ENCODE measurements at regions not wholly inside any gene's neighbourhood (a gene's known extent, or its start where the extent isn't known, plus 50 kb on each side); places are given as distances from the start of the nearest gene placed in this dataset.

GRCh38 chr10:121183236-121183635 lies 332.1 kb downstream of the WDR11 start:
- DNase-seq (ENCODE audit: low spot score), result no peak

- DNase-seq (ENCODE audit: low spot score), result no peak
These were observed 332.5 kb downstream of the WDR11 start for GRCh38 chr10:121183707-121184106.

GRCh38 chr10:121185816-121186455 lies 334.8 kb downstream of the WDR11 start:
- no peak for DNase-seq (ENCODE audit: low spot score)

- DNase-seq (ENCODE audit: low spot score), result no peak
These were observed 336.2 kb downstream of the WDR11 start for GRCh38 chr10:121187391-121187790.

- DNase-seq (ENCODE audit: low spot score), result no peak
These were observed 336.8 kb downstream of the WDR11 start for GRCh38 chr10:121188005-121188404.

- no peak for DNase-seq (ENCODE audit: low spot score)
These were observed 337.9 kb downstream of the WDR11 start for GRCh38 chr10:121189066-121189465.

- DNase-seq (ENCODE audit: low spot score), result no peak
These were observed 343.7 kb downstream of the WDR11 start for GRCh38 chr10:121194696-121195523.

- no peak for DNase-seq (ENCODE audit: low spot score)
These were observed 344.4 kb downstream of the WDR11 start for GRCh38 chr10:121195524-121195910.

- no peak for DNase-seq (ENCODE audit: low spot score)
These were observed 347.9 kb downstream of the WDR11 start for GRCh38 chr10:121199081-121199480.

GRCh38 chr10:121205625-121206024 lies 354.5 kb downstream of the WDR11 start:
- no peak for DNase-seq (ENCODE audit: low spot score)

GRCh38 chr10:121211446-121211845 lies 360.3 kb downstream of the WDR11 start:
- no peak for DNase-seq (ENCODE audit: low spot score)

GRCh38 chr10:121213437-121213836 lies 362.3 kb downstream of the WDR11 start:
- no peak for DNase-seq (ENCODE audit: low spot score)

- DNase-seq (ENCODE audit: low spot score), result no peak
These were observed 365.1 kb downstream of the WDR11 start for GRCh38 chr10:121216295-121216694.

- DNase-seq (ENCODE audit: low spot score), result no peak
These were observed 365.6 kb downstream of the WDR11 start for GRCh38 chr10:121216721-121217181.

GRCh38 chr10:121217331-121217730 lies 366.2 kb downstream of the WDR11 start:
- DNase-seq (ENCODE audit: low spot score), result no peak

GRCh38 chr10:121221072-121221471 lies 369.9 kb downstream of the WDR11 start:
- DNase-seq (ENCODE audit: low spot score), result no peak

GRCh38 chr10:121221991-121222390 lies 370.8 kb downstream of the WDR11 start:
- no peak for DNase-seq (ENCODE audit: low spot score)

GRCh38 chr10:121222842-121223241 lies 371.7 kb downstream of the WDR11 start:
- DNase-seq (ENCODE audit: low spot score), result no peak

- no peak for DNase-seq (ENCODE audit: low spot score)
These were observed 367.2 kb downstream of the FGFR2 start for GRCh38 chr10:121231079-121231478.

GRCh38 chr10:121232494-121232893 lies 365.8 kb downstream of the FGFR2 start:
- DNase-seq (ENCODE audit: low spot score), result no peak

GRCh38 chr10:121235692-121236091 lies 362.6 kb downstream of the FGFR2 start:
- DNase-seq (ENCODE audit: low spot score), result no peak

GRCh38 chr10:121236621-121237020 lies 361.6 kb downstream of the FGFR2 start:
- DNase-seq (ENCODE audit: low spot score), result no peak

GRCh38 chr10:121237718-121238117 lies 360.5 kb downstream of the FGFR2 start:
- no peak for DNase-seq (ENCODE audit: low spot score)

- no peak for DNase-seq (ENCODE audit: low spot score)
These were observed 358.2 kb downstream of the FGFR2 start for GRCh38 chr10:121240011-121240410.
